ENCODE measurements at regions not wholly inside any gene's neighbourhood (a gene's known extent, or its start where the extent isn't known, plus 50 kb on each side); places are given as distances from the start of the nearest gene placed in this dataset.

DNA sequence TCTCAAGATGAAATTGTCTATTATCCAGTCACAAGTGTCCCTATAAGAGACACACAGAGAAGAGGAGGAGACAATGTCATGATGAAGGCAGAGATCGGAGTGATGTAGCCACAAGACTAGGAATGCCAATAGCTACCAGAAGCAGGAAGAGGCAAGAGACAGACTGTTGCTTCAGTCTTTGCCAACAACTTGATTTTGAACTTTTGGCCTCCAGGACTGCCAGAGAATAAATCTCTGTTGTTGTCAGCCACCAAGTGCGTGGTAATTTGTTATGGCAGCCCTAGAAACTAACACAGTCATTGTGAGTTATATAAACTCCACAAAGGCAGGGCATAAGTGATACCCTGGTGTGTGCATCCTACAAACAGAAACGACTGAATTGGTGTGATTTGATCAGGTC is 517.0 kb downstream of the BTBD3 start:
- no peaks in the 10 kb centered on the region for H3K27me3 Mint-ChIP-seq (ENCODE audit: low read depth)
- H3K36me3 Mint-ChIP-seq = no peaks in the 10 kb centered on the region
- no peak overlapping the region for H3K27ac Mint-ChIP-seq
- CTCF ChIA-PET = no interaction called here
- TF ChIP-seq GABPB1 (CRISPR knock-in tag; IDR thresholded peaks at IDR 0.05) (no peak), NR2C2 (CRISPR knock-in tag; IDR thresholded peaks at IDR 0.05) (no peak), ELF4 (CRISPR knock-in tag; IDR thresholded peaks at IDR 0.05; ENCODE audit: low read depth) (no peak), SMAD3 (CRISPR knock-in tag; IDR thresholded peaks at IDR 0.05; ENCODE audit: borderline replicate concordance) (no peak), JAZF1 (CRISPR knock-in tag; IDR thresholded peaks at IDR 0.05) (no peak), NFYB (CRISPR knock-in tag; conservative IDR thresholded peaks at IDR 0.05; ENCODE audit: low read depth) (no peak), HMGA2 (CRISPR knock-in tag; IDR thresholded peaks at IDR 0.05) (no peak), ZNF396 (CRISPR knock-in tag; IDR thresholded peaks at IDR 0.05; ENCODE audit: borderline replicate concordance) (no peak), NFATC4 (CRISPR knock-in tag; IDR thresholded peaks at IDR 0.05) (no peak)
- TF ChIP-seq, protein P1, sequence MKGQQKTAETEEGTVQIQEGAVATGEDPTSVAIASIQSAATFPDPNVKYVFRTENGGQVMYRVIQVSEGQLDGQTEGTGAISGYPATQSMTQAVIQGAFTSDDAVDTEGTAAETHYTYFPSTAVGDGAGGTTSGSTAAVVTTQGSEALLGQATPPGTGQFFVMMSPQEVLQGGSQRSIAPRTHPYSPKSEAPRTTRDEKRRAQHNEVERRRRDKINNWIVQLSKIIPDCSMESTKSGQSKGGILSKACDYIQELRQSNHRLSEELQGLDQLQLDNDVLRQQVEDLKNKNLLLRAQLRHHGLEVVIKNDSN (CRISPR knock-in tag; IDR thresholded peaks at IDR 0.05) = no peak
- no peak overlapping the region for H3K4me3 Mint-ChIP-seq
- peaks cover 18% of the 10 kb centered on the region for H3K4me1 Mint-ChIP-seq
- DNase-seq (ENCODE audit: low spot score) = no peak
- H3K9me3 Mint-ChIP-seq = peaks cover 5% of the 10 kb centered on the region
- POLR2A ChIA-PET = no interaction called here
- no peak for ATAC-seq

DNA sequence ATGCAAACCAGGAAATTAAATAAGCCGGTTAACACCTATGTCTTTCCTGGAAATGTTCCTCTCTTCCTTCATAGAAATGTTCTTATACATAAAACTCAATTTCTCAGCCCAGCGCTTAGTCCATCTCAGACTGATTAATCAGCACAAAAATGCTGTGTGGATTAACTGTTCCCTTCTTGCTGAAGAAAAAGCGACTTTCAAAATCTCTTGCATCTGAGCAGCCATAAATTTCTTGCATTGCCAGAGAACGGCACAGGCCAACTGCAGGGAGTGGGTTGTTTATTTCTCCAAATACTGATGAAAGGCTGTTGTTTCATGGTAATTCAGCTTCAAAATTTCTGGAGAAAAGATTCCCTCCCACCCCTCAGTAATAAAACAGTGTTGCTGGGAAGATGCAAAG is 517.6 kb downstream of the BTBD3 start:
- POLR2A ChIA-PET = no interaction called here
- Mint-ChIP-seq H3K9me3 (peaks cover 5% of the 10 kb centered on the region), H3K4me3 (no peak overlapping the region), H3K27ac (no peak overlapping the region), H3K4me1 (peaks cover 15% of the 10 kb centered on the region), H3K36me3 (no peaks in the 10 kb centered on the region), H3K27me3 (ENCODE audit: low read depth) (no peaks in the 10 kb centered on the region)
- CTCF ChIA-PET = no interaction called here
- TF ChIP-seq SOX15 (CRISPR knock-in tag; IDR thresholded peaks at IDR 0.05) (no peak), ZNF232 (CRISPR knock-in tag; IDR thresholded peaks at IDR 0.05) (no peak), ZNF416 (CRISPR knock-in tag; IDR thresholded peaks at IDR 0.05) (no peak), ZNF317 (CRISPR knock-in tag; IDR thresholded peaks at IDR 0.05; ENCODE audit: borderline replicate concordance, low read depth) (no peak), NR2C2 (CRISPR knock-in tag; IDR thresholded peaks at IDR 0.05) (no peak), ZNF396 (CRISPR knock-in tag; IDR thresholded peaks at IDR 0.05; ENCODE audit: borderline replicate concordance) (no peak), JAZF1 (CRISPR knock-in tag; IDR thresholded peaks at IDR 0.05) (no peak), NR3C1 (CRISPR knock-in tag; conservative IDR thresholded peaks at IDR 0.05; ENCODE audit: low read depth) (no peak), FOXJ3 (CRISPR knock-in tag; IDR thresholded peaks at IDR 0.05; ENCODE audit: borderline replicate concordance) (no peak), MXD4 (CRISPR knock-in tag; IDR thresholded peaks at IDR 0.05; ENCODE audit: borderline replicate concordance) (no peak)
- TF ChIP-seq, protein P2, sequence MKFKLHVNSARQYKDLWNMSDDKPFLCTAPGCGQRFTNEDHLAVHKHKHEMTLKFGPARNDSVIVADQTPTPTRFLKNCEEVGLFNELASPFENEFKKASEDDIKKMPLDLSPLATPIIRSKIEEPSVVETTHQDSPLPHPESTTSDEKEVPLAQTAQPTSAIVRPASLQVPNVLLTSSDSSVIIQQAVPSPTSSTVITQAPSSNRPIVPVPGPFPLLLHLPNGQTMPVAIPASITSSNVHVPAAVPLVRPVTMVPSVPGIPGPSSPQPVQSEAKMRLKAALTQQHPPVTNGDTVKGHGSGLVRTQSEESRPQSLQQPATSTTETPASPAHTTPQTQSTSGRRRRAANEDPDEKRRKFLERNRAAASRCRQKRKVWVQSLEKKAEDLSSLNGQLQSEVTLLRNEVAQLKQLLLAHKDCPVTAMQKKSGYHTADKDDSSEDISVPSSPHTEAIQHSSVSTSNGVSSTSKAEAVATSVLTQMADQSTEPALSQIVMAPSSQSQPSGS (CRISPR knock-in tag; IDR thresholded peaks at IDR 0.05; ENCODE audit: borderline replicate concordance, low read depth) = no peak
- TF ChIP-seq, protein P3, sequence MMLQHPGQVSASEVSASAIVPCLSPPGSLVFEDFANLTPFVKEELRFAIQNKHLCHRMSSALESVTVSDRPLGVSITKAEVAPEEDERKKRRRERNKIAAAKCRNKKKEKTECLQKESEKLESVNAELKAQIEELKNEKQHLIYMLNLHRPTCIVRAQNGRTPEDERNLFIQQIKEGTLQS (CRISPR knock-in tag; conservative IDR thresholded peaks at IDR 0.05) = no peak
- TF ChIP-seq, protein P4, sequence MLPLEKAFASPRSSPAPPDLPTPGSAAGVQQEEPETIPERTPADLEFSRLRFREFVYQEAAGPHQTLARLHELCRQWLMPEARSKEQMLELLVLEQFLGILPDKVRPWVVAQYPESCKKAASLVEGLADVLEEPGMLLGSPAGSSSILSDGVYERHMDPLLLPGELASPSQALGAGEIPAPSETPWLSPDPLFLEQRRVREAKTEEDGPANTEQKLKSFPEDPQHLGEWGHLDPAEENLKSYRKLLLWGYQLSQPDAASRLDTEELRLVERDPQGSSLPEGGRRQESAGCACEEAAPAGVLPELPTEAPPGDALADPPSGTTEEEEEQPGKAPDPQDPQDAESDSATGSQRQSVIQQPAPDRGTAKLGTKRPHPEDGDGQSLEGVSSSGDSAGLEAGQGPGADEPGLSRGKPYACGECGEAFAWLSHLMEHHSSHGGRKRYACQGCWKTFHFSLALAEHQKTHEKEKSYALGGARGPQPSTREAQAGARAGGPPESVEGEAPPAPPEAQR (CRISPR knock-in tag; IDR thresholded peaks at IDR 0.05) = no peak
- TF ChIP-seq, protein P5, sequence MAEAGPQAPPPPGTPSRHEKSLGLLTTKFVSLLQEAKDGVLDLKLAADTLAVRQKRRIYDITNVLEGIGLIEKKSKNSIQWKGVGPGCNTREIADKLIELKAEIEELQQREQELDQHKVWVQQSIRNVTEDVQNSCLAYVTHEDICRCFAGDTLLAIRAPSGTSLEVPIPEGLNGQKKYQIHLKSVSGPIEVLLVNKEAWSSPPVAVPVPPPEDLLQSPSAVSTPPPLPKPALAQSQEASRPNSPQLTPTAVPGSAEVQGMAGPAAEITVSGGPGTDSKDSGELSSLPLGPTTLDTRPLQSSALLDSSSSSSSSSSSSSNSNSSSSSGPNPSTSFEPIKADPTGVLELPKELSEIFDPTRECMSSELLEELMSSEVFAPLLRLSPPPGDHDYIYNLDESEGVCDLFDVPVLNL (CRISPR knock-in tag; IDR thresholded peaks at IDR 0.05; ENCODE audit: borderline replicate concordance, low read depth) = no peak
- TF ChIP-seq, protein P6, sequence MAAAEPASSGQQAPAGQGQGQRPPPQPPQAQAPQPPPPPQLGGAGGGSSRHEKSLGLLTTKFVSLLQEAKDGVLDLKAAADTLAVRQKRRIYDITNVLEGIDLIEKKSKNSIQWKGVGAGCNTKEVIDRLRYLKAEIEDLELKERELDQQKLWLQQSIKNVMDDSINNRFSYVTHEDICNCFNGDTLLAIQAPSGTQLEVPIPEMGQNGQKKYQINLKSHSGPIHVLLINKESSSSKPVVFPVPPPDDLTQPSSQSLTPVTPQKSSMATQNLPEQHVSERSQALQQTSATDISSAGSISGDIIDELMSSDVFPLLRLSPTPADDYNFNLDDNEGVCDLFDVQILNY (CRISPR knock-in tag; IDR thresholded peaks at IDR 0.05) = no peak
- DNase-seq (ENCODE audit: low spot score) (no peak), ATAC-seq (no peak)

Measured in WTC11 (cell line).